ENCODE measurements at regions not wholly inside any gene's neighbourhood (a gene's known extent, or its start where the extent isn't known, plus 50 kb on each side); places are given as distances from the start of the nearest gene placed in this dataset.
"Not testable (repeated sequence)": the region's sequence is repeated elsewhere in the genome, so short reads cannot be mapped to it uniquely, and the experiment has no call there.

DNA sequence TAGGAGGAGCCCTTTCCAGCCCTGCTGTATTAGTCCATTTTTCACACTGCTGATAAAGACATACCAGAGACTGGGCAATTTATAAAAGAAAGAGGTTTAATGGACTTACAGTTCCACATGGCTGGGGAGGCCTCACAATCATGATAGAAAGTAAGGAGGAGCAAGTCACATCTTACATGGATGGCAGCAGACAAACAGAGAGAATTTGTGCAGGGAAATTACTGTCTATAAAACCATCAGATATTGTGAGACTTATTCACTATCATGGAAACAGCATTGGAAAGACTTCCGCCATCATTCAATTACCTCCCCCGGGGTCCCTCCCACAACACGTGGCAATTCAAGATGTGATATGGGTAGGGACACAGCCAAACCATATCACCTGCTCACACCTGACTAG lies 744.3 kb upstream of the SLITRK5 start:
- not testable (repeated sequence) for TF ChIP-seq CTCF, EZH2 (IDR thresholded peaks at IDR 0.05)

All from neural progenitor cell (in vitro differentiated cells).